KOPT-K1 (cell line): ENCODE measurements at regions not wholly inside any gene's neighbourhood (a gene's known extent, or its start where the extent isn't known, plus 50 kb on each side); places are given as distances from the start of the nearest gene placed in this dataset.
"Not testable (repeated sequence)": the region's sequence is repeated elsewhere in the genome, so short reads cannot be mapped to it uniquely, and the experiment has no call there.

Experiments used
- H3K27ac ChIP-seq: fragments of 200-600 bp; sonication (generic); 2 replicates; pipeline ENCODE4 v1.5.1; 2016; ENCODE audit warnings: antibody characterized with exemption, mild to moderate bottlenecking, low read depth, low read length; ENCODE audit not compliant: poor library complexity, severe bottlenecking
- H3K36me3 ChIP-seq: fragments of 200-600 bp; sonication (generic); 2 replicates; pipeline ENCODE4 v1.5.1; 2017; ENCODE audit warnings: antibody characterized with exemption, mild to moderate bottlenecking, low read length, moderate library complexity; ENCODE audit not compliant: insufficient read depth
- H3K9me3 ChIP-seq: fragments of 200-600 bp; sonication (generic); 2 replicates; pipeline ENCODE4 v1.5.1; 2017; ENCODE audit warnings: antibody characterized with exemption, low read length, mild to moderate bottlenecking; ENCODE audit not compliant: insufficient read depth, poor library complexity, severe bottlenecking

GRCh38 chr3:8315526-8315925 is 186.1 kb upstream of the LMCD1 start:
- not testable (repeated sequence) for H3K9me3 ChIP-seq, H3K27ac ChIP-seq

GRCh38 chr3:8317661-8318649 is 183.7 kb upstream of the LMCD1 start:
- H3K36me3 ChIP-seq, result no peaks in the 10 kb centered on the region
- no peak overlapping the region for H3K27ac ChIP-seq
- H3K9me3 ChIP-seq, result no peaks in the 10 kb centered on the region

More at GRCh38 chr3:8315526-8315925, 186.1 kb upstream of the LMCD1 start:
- H3K36me3 ChIP-seq, result not testable (repeated sequence)

GRCh38 chr3:8319935-8320634 is 181.5 kb upstream of the LMCD1 start:
- Histone ChIP-seq H3K27ac (no peak overlapping the region), H3K9me3 (no peaks in the 10 kb centered on the region), H3K36me3 (no peaks in the 10 kb centered on the region)

- Histone ChIP-seq H3K36me3 (no peaks in the 10 kb centered on the region), H3K27ac (no peak overlapping the region), H3K9me3 (no peaks in the 10 kb centered on the region)
These were observed 180.7 kb upstream of the LMCD1 start for GRCh38 chr3:8320711-8321458.

GRCh38 chr3:8324747-8325146 is 176.9 kb upstream of the LMCD1 start:
- H3K9me3 ChIP-seq, result no peaks in the 10 kb centered on the region
- no peak overlapping the region for H3K27ac ChIP-seq
- H3K36me3 ChIP-seq, result no peaks in the 10 kb centered on the region

GRCh38 chr3:8325306-8325705 is 176.3 kb upstream of the LMCD1 start:
- Histone ChIP-seq H3K9me3 (no peaks in the 10 kb centered on the region), H3K27ac (no peak overlapping the region), H3K36me3 (no peaks in the 10 kb centered on the region)

- not testable (repeated sequence) for H3K36me3 ChIP-seq, H3K27ac ChIP-seq, H3K9me3 ChIP-seq
These were observed 175.8 kb upstream of the LMCD1 start for GRCh38 chr3:8325833-8326232.

GRCh38 chr3:8327739-8328138 is 173.9 kb upstream of the LMCD1 start:
- Histone ChIP-seq H3K36me3 (no peaks in the 10 kb centered on the region), H3K27ac (no peak overlapping the region), H3K9me3 (no peaks in the 10 kb centered on the region)

GRCh38 chr3:8328967-8329366 is 172.7 kb upstream of the LMCD1 start:
- no peaks in the 10 kb centered on the region for H3K9me3 ChIP-seq
- H3K27ac ChIP-seq, result no peak overlapping the region
- H3K36me3 ChIP-seq, result no peaks in the 10 kb centered on the region

GRCh38 chr3:8329598-8329997 is 172.0 kb upstream of the LMCD1 start:
- H3K27ac ChIP-seq, result no peak overlapping the region

GRCh38 chr3:8336456-8336855 is 165.2 kb upstream of the LMCD1 start:
- Histone ChIP-seq H3K36me3 (no peaks in the 10 kb centered on the region), H3K27ac (no peak overlapping the region), H3K9me3 (no peaks in the 10 kb centered on the region)

More at GRCh38 chr3:8329598-8329997, 172.0 kb upstream of the LMCD1 start:
- H3K36me3 ChIP-seq, result no peaks in the 10 kb centered on the region
- no peaks in the 10 kb centered on the region for H3K9me3 ChIP-seq

- Histone ChIP-seq H3K36me3 (no peaks in the 10 kb centered on the region), H3K9me3 (no peaks in the 10 kb centered on the region), H3K27ac (no peak overlapping the region)
These were observed 163.2 kb upstream of the LMCD1 start for GRCh38 chr3:8338424-8338823.

- Histone ChIP-seq H3K27ac (no peak overlapping the region), H3K36me3 (no peaks in the 10 kb centered on the region)
These were observed 159.8 kb upstream of the LMCD1 start for GRCh38 chr3:8341821-8342247.

GRCh38 chr3:8343058-8343457 is 158.6 kb upstream of the LMCD1 start:
- H3K36me3 ChIP-seq, result no peaks in the 10 kb centered on the region
- H3K9me3 ChIP-seq, result peaks cover 25% of the 10 kb centered on the region
- H3K27ac ChIP-seq, result no peak overlapping the region

More at GRCh38 chr3:8341821-8342247, 159.8 kb upstream of the LMCD1 start:
- peaks cover 25% of the 10 kb centered on the region for H3K9me3 ChIP-seq

- H3K9me3 ChIP-seq, result peaks cover 25% of the 10 kb centered on the region
- no peaks in the 10 kb centered on the region for H3K36me3 ChIP-seq
- no peak overlapping the region for H3K27ac ChIP-seq
These were observed 156.2 kb upstream of the LMCD1 start for GRCh38 chr3:8345398-8345797.
